DOHH2 (cell line): ENCODE measurements at regions not wholly inside any gene's neighbourhood (a gene's known extent, or its start where the extent isn't known, plus 50 kb on each side); places are given as distances from the start of the nearest gene placed in this dataset.

ENCODE experiments used
- H3F3A ChIP-seq: fragments of 200-600 bp; sonication (generic), shearing (Covaris generic); 2 replicates; pipeline ENCODE4 v1.6.0; 2016; ENCODE audit warnings: antibody characterized with exemption, mild to moderate bottlenecking; ENCODE audit not compliant: control insufficient read depth, insufficient read depth
- H3K27ac ChIP-seq: fragments of 200-600 bp; sonication (generic); 2 replicates; pipeline ENCODE4 v1.5.1; 2014; ENCODE audit warnings: low read depth, mild to moderate bottlenecking, low read length, moderate library complexity
- H3K27me3 ChIP-seq: fragments of 200-600 bp; sonication (generic); 2 replicates; pipeline ENCODE4 v1.6.1; 2014; ENCODE audit warnings: mild to moderate bottlenecking, low read length, mixed read lengths; ENCODE audit not compliant: control insufficient read depth
- H3K36me3 ChIP-seq: fragments of 200-600 bp; sonication (generic); 2 replicates; pipeline ENCODE4 v1.6.1; 2014; ENCODE audit warnings: mild to moderate bottlenecking, low read length, moderate library complexity, mixed read lengths; ENCODE audit not compliant: control insufficient read depth
- H3K4me1 ChIP-seq: fragments of 200-600 bp; sonication (generic); 2 replicates; pipeline ENCODE4 v1.6.1; 2014; ENCODE audit warnings: mild to moderate bottlenecking, low read length, mixed read lengths; ENCODE audit not compliant: control insufficient read depth
- H3K4me2 ChIP-seq: fragments of 200-600 bp; sonication (generic); 2 replicates; pipeline ENCODE4 v1.6.0; 2014; ENCODE audit warnings: mild to moderate bottlenecking, low read length, moderate library complexity
- H3K4me3 ChIP-seq: fragments of 200-600 bp; sonication (generic); 2 replicates; pipeline ENCODE4 v1.5.1; 2014; ENCODE audit warnings: mild to moderate bottlenecking, low read length, mixed read lengths
- H3K79me2 ChIP-seq: fragments of 200-600 bp; sonication (generic); 2 replicates; pipeline ENCODE4 v1.6.1; 2014; ENCODE audit warnings: mild to moderate bottlenecking, low read length, mixed read lengths; ENCODE audit not compliant: control insufficient read depth
- H3K9me2 ChIP-seq: fragments of 200-600 bp; sonication (generic); replicated peaks from 2 replicates; pipeline ENCODE4 v1.6.1; 2014; ENCODE audit warnings: mild to moderate bottlenecking, low read length, mixed read lengths; ENCODE audit not compliant: control insufficient read depth
- H3K9me3 ChIP-seq: fragments of 200-600 bp; sonication (generic); 2 replicates; pipeline ENCODE4 v1.6.1; 2014; ENCODE audit warnings: antibody characterized with exemption, low read length, mixed read lengths; ENCODE audit not compliant: control insufficient read depth, insufficient read depth
- H4K20me1 ChIP-seq: fragments of 200-600 bp; sonication (generic); 2 replicates; pipeline ENCODE4 v1.6.0; 2014; ENCODE audit warnings: low read depth, mild to moderate bottlenecking, antibody characterized with exemption, low read length, moderate library complexity; ENCODE audit not compliant: control insufficient read depth, insufficient read depth
- EZH2phosphoT487 ChIP-seq: fragments of 200-600 bp; sonication (generic); IDR thresholded peaks from 2 replicates; pipeline ENCODE4 v1.6.1; 2017; ENCODE audit warnings: borderline replicate concordance, mild to moderate bottlenecking, antibody characterized with exemption, low read length, moderate library complexity, mixed read lengths
- TF ChIP-seq, protein P1 (sequence below): fragments of 200-600 bp; sonication (generic); IDR thresholded peaks from one replicate; pipeline ENCODE4 v1.5.1; 2014; ENCODE audit warnings: antibody characterized with exemption, mild to moderate bottlenecking, low read depth, low read length; ENCODE audit not compliant: poor library complexity, severe bottlenecking

- Histone ChIP-seq H3K36me3 (no peaks in the 10 kb centered on the region), H3F3A (no peaks in the 10 kb centered on the region), H3K4me2 (no peak overlapping the region), H3K79me2 (no peaks in the 10 kb centered on the region), H3K9me3 (no peaks in the 10 kb centered on the region), H3K27ac (no peak overlapping the region), H3K27me3 (no peaks in the 10 kb centered on the region), H3K9me2 (no peaks in the 10 kb centered on the region), H3K4me1 (no peaks in the 10 kb centered on the region), H4K20me1 (no peaks in the 10 kb centered on the region), H3K4me3 (no peak overlapping the region)
- no peak for TF ChIP-seq EZH2phosphoT487
- TF ChIP-seq, protein P1, sequence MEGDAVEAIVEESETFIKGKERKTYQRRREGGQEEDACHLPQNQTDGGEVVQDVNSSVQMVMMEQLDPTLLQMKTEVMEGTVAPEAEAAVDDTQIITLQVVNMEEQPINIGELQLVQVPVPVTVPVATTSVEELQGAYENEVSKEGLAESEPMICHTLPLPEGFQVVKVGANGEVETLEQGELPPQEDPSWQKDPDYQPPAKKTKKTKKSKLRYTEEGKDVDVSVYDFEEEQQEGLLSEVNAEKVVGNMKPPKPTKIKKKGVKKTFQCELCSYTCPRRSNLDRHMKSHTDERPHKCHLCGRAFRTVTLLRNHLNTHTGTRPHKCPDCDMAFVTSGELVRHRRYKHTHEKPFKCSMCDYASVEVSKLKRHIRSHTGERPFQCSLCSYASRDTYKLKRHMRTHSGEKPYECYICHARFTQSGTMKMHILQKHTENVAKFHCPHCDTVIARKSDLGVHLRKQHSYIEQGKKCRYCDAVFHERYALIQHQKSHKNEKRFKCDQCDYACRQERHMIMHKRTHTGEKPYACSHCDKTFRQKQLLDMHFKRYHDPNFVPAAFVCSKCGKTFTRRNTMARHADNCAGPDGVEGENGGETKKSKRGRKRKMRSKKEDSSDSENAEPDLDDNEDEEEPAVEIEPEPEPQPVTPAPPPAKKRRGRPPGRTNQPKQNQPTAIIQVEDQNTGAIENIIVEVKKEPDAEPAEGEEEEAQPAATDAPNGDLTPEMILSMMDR: no peak
Observed at GRCh38 chr2:221761260-221761659, 189.2 kb upstream of the EPHA4 start.

DNA sequence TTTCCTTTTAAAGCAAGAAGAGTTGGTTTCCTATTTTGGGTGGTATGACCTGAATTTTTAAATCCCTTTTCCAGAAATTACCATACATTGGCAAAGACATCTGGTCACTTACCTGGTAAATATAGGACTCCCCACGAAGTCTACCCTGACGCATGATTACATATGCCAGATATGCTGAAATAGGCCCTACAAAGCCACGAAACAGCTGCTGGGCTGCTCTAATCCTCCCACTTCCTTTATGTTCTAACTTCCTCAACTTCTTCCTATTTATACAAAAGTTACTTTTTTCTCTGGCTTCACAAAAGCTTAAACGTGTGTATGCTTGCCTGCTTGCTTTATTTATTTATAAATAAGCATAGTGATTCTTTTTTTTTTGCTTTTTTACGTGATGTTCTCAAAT, 186.0 kb upstream of the EPHA4 start:
- Histone ChIP-seq H3F3A (no peaks in the 10 kb centered on the region), H3K9me3 (no peaks in the 10 kb centered on the region), H3K27me3 (no peaks in the 10 kb centered on the region), H3K79me2 (no peaks in the 10 kb centered on the region), H3K9me2 (no peaks in the 10 kb centered on the region), H3K4me2 (no peak overlapping the region), H3K27ac (no peak overlapping the region), H3K4me1 (no peaks in the 10 kb centered on the region), H3K36me3 (no peaks in the 10 kb centered on the region), H3K4me3 (no peak overlapping the region), H4K20me1 (no peaks in the 10 kb centered on the region)
- TF ChIP-seq, protein P1: no peak
- no peak for TF ChIP-seq EZH2phosphoT487

DNA sequence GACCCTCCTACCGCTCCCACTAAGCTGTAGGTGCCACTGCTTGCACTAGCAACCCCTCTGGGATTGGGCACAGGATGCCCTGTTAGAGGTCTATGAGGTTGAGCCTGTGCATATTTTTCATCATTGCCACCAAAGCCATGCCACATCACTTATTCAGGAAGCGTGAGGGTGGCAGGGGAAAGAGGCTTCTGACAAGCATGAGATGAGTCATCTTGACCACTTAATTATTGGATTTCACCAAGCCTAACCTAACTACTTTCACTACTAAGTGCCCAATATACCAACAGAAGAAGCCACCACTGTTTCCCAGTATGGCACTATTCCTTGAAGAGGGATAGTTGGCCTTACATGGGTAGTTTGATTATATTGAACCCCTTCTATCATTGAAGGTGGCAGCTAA, 181.3 kb upstream of the EPHA4 start:
- no peaks in the 10 kb centered on the region for H3K9me2 ChIP-seq
- no peaks in the 10 kb centered on the region for H3K27me3 ChIP-seq
- H4K20me1 ChIP-seq: no peaks in the 10 kb centered on the region
- no peak overlapping the region for H3K27ac ChIP-seq
- H3K4me1 ChIP-seq: no peaks in the 10 kb centered on the region
- no peak overlapping the region for H3K4me3 ChIP-seq
- H3K36me3 ChIP-seq: no peaks in the 10 kb centered on the region
- no peak overlapping the region for H3K4me2 ChIP-seq
- H3F3A ChIP-seq: no peaks in the 10 kb centered on the region
- H3K9me3 ChIP-seq: no peaks in the 10 kb centered on the region
- H3K79me2 ChIP-seq: no peaks in the 10 kb centered on the region
- no peak for TF ChIP-seq EZH2phosphoT487

GRCh38 chr2:221752781-221753180, 180.7 kb upstream of the EPHA4 start:
- H3K27ac ChIP-seq: no peak overlapping the region
- no peaks in the 10 kb centered on the region for H3K9me3 ChIP-seq
- H3K36me3 ChIP-seq: no peaks in the 10 kb centered on the region
- no peak overlapping the region for H3K4me2 ChIP-seq
- H3K27me3 ChIP-seq: no peaks in the 10 kb centered on the region
- H3F3A ChIP-seq: no peaks in the 10 kb centered on the region
- no peak for TF ChIP-seq EZH2phosphoT487
- TF ChIP-seq, protein P1: no peak
- no peaks in the 10 kb centered on the region for H4K20me1 ChIP-seq
- no peak overlapping the region for H3K4me3 ChIP-seq
- H3K9me2 ChIP-seq: no peaks in the 10 kb centered on the region
- no peaks in the 10 kb centered on the region for H3K4me1 ChIP-seq
- H3K79me2 ChIP-seq: no peaks in the 10 kb centered on the region
